H1 (cell line): ENCODE measurements at regions not wholly inside any gene's neighbourhood (a gene's known extent, or its start where the extent isn't known, plus 50 kb on each side); places are given as distances from the start of the nearest gene placed in this dataset.

Experiments
- CTCF ChIA-PET: fragments of 300-600 bp; sonication (Branson Sonifier 250); formaldehyde crosslinking; loops from one replicate; lab custom pipeline; 2021; ENCODE audit not compliant: partially characterized antibody; lab: Charles Lee
- POLR2A ChIA-PET: fragments of 300-600 bp; sonication (Branson Sonifier 250); formaldehyde crosslinking; loops from one replicate; lab custom pipeline; 2021; ENCODE audit warnings: inconsistent platforms; ENCODE audit not compliant: partially characterized antibody; lab: Charles Lee
- DNase-seq, 2 experiments: peaks; one replicate each; pipeline versions ENCODE4 v3.0.0 to v3.0.0-alpha.2; 2010 to 2022; ENCODE audit warnings: low spot score in 2 of 2, low read depth in 1 of 2, mixed read lengths in 1 of 2
- FAIRE-seq: peaks from 2 replicates; lab custom pipeline; 2011; peaks lifted over from hg19 to GRCh38; lab: Jason Lieb, UNC
- H2AFZ ChIP-seq: 2 replicates; pipeline ENCODE4 v1.8.1; 2012; ENCODE audit warnings: low read length, inconsistent platforms
- H2AK5ac ChIP-seq: 2 replicates; pipeline ENCODE4 v1.6.1; 2013; ENCODE audit warnings: low read depth, low read length
- H2BK120ac ChIP-seq: replicated peaks from 2 replicates; pipeline ENCODE3; 2013; ENCODE audit warnings: low read depth, low read length, inconsistent platforms
- H2BK12ac ChIP-seq: 2 replicates; pipeline ENCODE4 v1.6.1; 2013; ENCODE audit warnings: low read depth, low read length
- H2BK15ac ChIP-seq: 2 replicates; pipeline ENCODE4 v1.6.1; 2013; ENCODE audit warnings: low read length
- H2BK20ac ChIP-seq: 2 replicates; pipeline ENCODE4 v1.6.1; 2013; ENCODE audit warnings: low read length
- H2BK5ac ChIP-seq: 2 replicates; pipeline ENCODE4 v1.6.1; 2013; ENCODE audit warnings: low read depth, low read length
- H3K14ac ChIP-seq: 2 replicates; pipeline ENCODE4 v1.6.1; 2013; ENCODE audit warnings: inconsistent platforms; ENCODE audit not compliant: insufficient read length
- H3K18ac ChIP-seq: 2 replicates; pipeline ENCODE4 v1.6.1; 2013; ENCODE audit warnings: low read length; ENCODE audit errors: extremely low read depth
- H3K23ac ChIP-seq: 2 replicates; pipeline ENCODE4 v1.6.1; 2013; ENCODE audit warnings: inconsistent platforms; ENCODE audit not compliant: insufficient read length
- H3K23me2 ChIP-seq: 2 replicates; pipeline ENCODE4 v1.6.1; 2013; ENCODE audit warnings: low read depth, low read length
- H3K27ac ChIP-seq: 2 replicates; pipeline ENCODE4 v1.6.1; 2011; ENCODE audit warnings: low read depth, low read length, inconsistent platforms
- H3K27me3 ChIP-seq, 4 experiments: replicated peaks in 1 of 4; 1 replicate in 1 of 4; 2 replicates in 3 of 4; pipeline versions ENCODE4 v1.6.1 to v1.8.1; 2011 to 2013; ENCODE audit warnings: low read length in 3 of 4, mild to moderate bottlenecking in 3 of 4, inconsistent platforms in 2 of 4, mixed read lengths in 2 of 4, moderate library complexity in 1 of 4; ENCODE audit not compliant: control insufficient read depth in 3 of 4, insufficient read depth in 3 of 4; ENCODE audit errors: extremely low read depth in 1 of 4
- H3K36me3 ChIP-seq, 4 experiments: 2 replicates each; pipeline versions ENCODE4 v1.6.1 to v1.8.1; 2011 to 2013; ENCODE audit warnings: mild to moderate bottlenecking in 4 of 4, low read length in 3 of 4, moderate library complexity in 2 of 4, control low read depth in 1 of 4, inconsistent platforms in 1 of 4; ENCODE audit not compliant: insufficient read depth in 4 of 4, control insufficient read depth in 2 of 4
- H3K4ac ChIP-seq: replicated peaks from 2 replicates; pipeline ENCODE3; 2013; ENCODE audit warnings: low read length, low read depth, mixed read lengths, inconsistent platforms; ENCODE audit not compliant: insufficient read length
- H3K4me1 ChIP-seq, 4 experiments: replicated peaks in 1 of 4; 1 replicate in 1 of 4; 2 replicates in 3 of 4; pipeline versions ENCODE4 v1.6.1 to v1.8.1; 2011 to 2013; ENCODE audit warnings: low read length in 3 of 4, inconsistent platforms in 2 of 4, mixed read lengths in 1 of 4; ENCODE audit not compliant: insufficient read depth in 4 of 4, control insufficient read depth in 3 of 4
- H3K4me2 ChIP-seq, 2 experiments: 2 replicates each; pipeline versions ENCODE4 v1.6.1 to v1.8.1; 2011 to 2013; ENCODE audit warnings: low read depth in 2 of 2, low read length in 2 of 2, control low read depth in 1 of 2, inconsistent platforms in 1 of 2, mild to moderate bottlenecking in 1 of 2; ENCODE audit not compliant: insufficient read depth in 1 of 2
- H3K4me3 ChIP-seq, 4 experiments: fragments of 200-600, 300-600 bp in 1 of 4; sonication (generic), shearing (Covaris generic), sonication (Bioruptor Twin) in 1 of 4; 2 replicates each; pipeline versions ENCODE4 v1.5.1 to v1.8.1; 2011 to 2016; ENCODE audit warnings: low read length in 4 of 4, low read depth in 3 of 4, control low read depth in 2 of 4, inconsistent platforms in 2 of 4, mild to moderate bottlenecking in 2 of 4, mixed read lengths in 1 of 4, moderate library complexity in 1 of 4; ENCODE audit not compliant: insufficient read depth in 2 of 4; ENCODE audit errors: extremely low read depth in 1 of 4
- H3K56ac ChIP-seq: replicated peaks from 2 replicates; pipeline ENCODE3; 2013; ENCODE audit warnings: low read depth, mild to moderate bottlenecking, mixed read lengths, low read length, inconsistent platforms; ENCODE audit not compliant: insufficient read length
- H3K79me1 ChIP-seq: 2 replicates; pipeline ENCODE4 v1.6.1; 2013; ENCODE audit warnings: low read depth, low read length, control low read depth
- H3K79me2 ChIP-seq, 2 experiments: 2 replicates each; pipeline versions ENCODE4 v1.6.1 to v1.8.1; 2012 to 2013; ENCODE audit warnings: low read length in 2 of 2, mild to moderate bottlenecking in 2 of 2, inconsistent platforms in 1 of 2; ENCODE audit not compliant: insufficient read depth in 2 of 2, control insufficient read depth in 1 of 2
- H3K9ac ChIP-seq, 4 experiments: replicated peaks in 1 of 4; 1 replicate in 1 of 4; 2 replicates in 3 of 4; pipeline versions ENCODE4 v1.6.1 to v1.8.1; 2011 to 2013; ENCODE audit warnings: low read depth in 3 of 4, low read length in 3 of 4, control low read depth in 2 of 4, mild to moderate bottlenecking in 2 of 4, moderate library complexity in 2 of 4, inconsistent platforms in 1 of 4; ENCODE audit errors: extremely low read depth in 1 of 4
- H3K9me3 ChIP-seq, 2 experiments: 2 replicates each; pipeline versions ENCODE4 v1.6.1 to v1.8.1; 2012 to 2013; ENCODE audit warnings: mild to moderate bottlenecking in 2 of 2, moderate library complexity in 2 of 2, control low read depth in 1 of 2, inconsistent platforms in 1 of 2, low read depth in 1 of 2, low read length in 1 of 2, mixed read lengths in 1 of 2; ENCODE audit not compliant: insufficient read depth in 2 of 2
- H4K20me1 ChIP-seq, 2 experiments: replicated peaks in 1 of 2; 2 replicates each; pipeline versions ENCODE3 to v1.8.1; 2011 to 2013; ENCODE audit warnings: inconsistent platforms in 2 of 2, low read length in 2 of 2, mild to moderate bottlenecking in 1 of 2; ENCODE audit not compliant: insufficient read depth in 2 of 2, control insufficient read depth in 1 of 2
- H4K5ac ChIP-seq: 2 replicates; pipeline ENCODE4 v1.6.1; 2013; ENCODE audit warnings: low read length, low read depth, mixed read lengths, inconsistent platforms; ENCODE audit not compliant: insufficient read length
- H4K8ac ChIP-seq: 2 replicates; pipeline ENCODE4 v1.8.0; 2013; ENCODE audit warnings: mild to moderate bottlenecking, moderate library complexity, low read length, inconsistent platforms; ENCODE audit not compliant: insufficient read depth; ENCODE audit errors: extremely low read depth
- H4K91ac ChIP-seq: replicated peaks from 2 replicates; pipeline ENCODE3; 2013; ENCODE audit warnings: low read length, mixed read lengths, inconsistent platforms; ENCODE audit not compliant: insufficient read length
- ASH2L ChIP-seq: fragments of 200-600, 300-600 bp; sonication (generic); IDR thresholded peaks from one replicate; pipeline ENCODE4 v1.7.1; 2017; ENCODE audit warnings: low read length
- CBX8 ChIP-seq: fragments of 300-800, 300-1000 bp; sonication (generic); IDR thresholded peaks from 2 replicates; pipeline ENCODE4 v1.7.1; 2016; ENCODE audit warnings: low read depth, low read length, borderline replicate concordance
- GABPA ChIP-seq: IDR thresholded peaks from 2 replicates; pipeline ENCODE4 v1.6.1; 2011; ENCODE audit warnings: mild to moderate bottlenecking, low read length, moderate library complexity, borderline replicate concordance; ENCODE audit not compliant: insufficient read depth
- MAFK ChIP-seq: IDR thresholded peaks from 2 replicates; pipeline ENCODE4 v1.6.1; 2012; ENCODE audit warnings: low read depth, mild to moderate bottlenecking, improper control_type of control experiment, low read length
- POU5F1 ChIP-seq: IDR thresholded peaks from 2 replicates; pipeline ENCODE4 v1.6.1; 2011; ENCODE audit warnings: low read depth, mild to moderate bottlenecking, low read length, moderate library complexity
- RFX5 ChIP-seq: IDR thresholded peaks from 2 replicates; pipeline ENCODE4 v1.6.1; 2011; ENCODE audit warnings: low read depth, low read length, improper control_type of control experiment, borderline replicate concordance
- SP2 ChIP-seq: IDR thresholded peaks from 2 replicates; pipeline ENCODE4 v1.6.1; 2012; ENCODE audit warnings: mild to moderate bottlenecking, low read length, inconsistent platforms
- SP4 ChIP-seq: IDR thresholded peaks from 2 replicates; pipeline ENCODE4 v1.6.1; 2012; ENCODE audit warnings: low read length, inconsistent platforms
- TCF12 ChIP-seq: IDR thresholded peaks from 2 replicates; pipeline ENCODE4 v1.6.1; 2011; ENCODE audit warnings: low read depth, mild to moderate bottlenecking, low read length
- YY1 ChIP-seq: IDR thresholded peaks from 2 replicates; pipeline ENCODE4 v1.6.1; 2011; ENCODE audit warnings: low read depth, mild to moderate bottlenecking, low read length
- ZNF274 ChIP-seq: IDR thresholded peaks from 2 replicates; pipeline ENCODE4 v1.7.0; 2012; ENCODE audit warnings: low read length, borderline replicate concordance; ENCODE audit errors: extremely low read depth
- WGBS, 2 experiments: shearing (Covaris generic) in 1 of 2; methylation state at CpG; one replicate each; pipeline versions ENCODE4 v1.1.6 to v1.1.7; 2013 to 2015; ENCODE audit warnings: low lambda C conversion rate in 2 of 2, mixed read lengths in 2 of 2, inconsistent platforms in 1 of 2, low coverage in 1 of 2, missing lambda C conversion rate in 1 of 2; ENCODE audit not compliant: insufficient replicate concordance in 2 of 2, insufficient coverage in 1 of 2, insufficient read length in 1 of 2; ENCODE audit errors: extremely low coverage in 1 of 2, missing lambda C conversion rate in 1 of 2; 5-methylcytosine and 5-hydroxymethylcytosine counted together
- TF ChIP-seq, protein P1 (sequence below): IDR thresholded peaks from 2 replicates; pipeline ENCODE4 v1.6.1; 2012; ENCODE audit warnings: inconsistent platforms

- H4K91ac ChIP-seq = no peak overlapping the region
- no peaks in the 10 kb centered on the region for H3K27me3 ChIP-seq
- H3K23ac ChIP-seq = no peak overlapping the region
- no peaks in the 10 kb centered on the region; a peak in 1 of 8 replicates for H3K36me3 ChIP-seq
- no peaks in the 10 kb centered on the region for H3K4me1 ChIP-seq
- no peak overlapping the region for H3K4me2 ChIP-seq
- ChIA-PET CTCF (no interaction called here), POLR2A (no interaction called here)
- no peak for TF ChIP-seq ASH2L
- TF ChIP-seq POU5F1 = no peak
- TF ChIP-seq RFX5 = no peak
- TF ChIP-seq SP2 = no peak
- no peak for TF ChIP-seq MAFK
- TF ChIP-seq, protein P1, sequence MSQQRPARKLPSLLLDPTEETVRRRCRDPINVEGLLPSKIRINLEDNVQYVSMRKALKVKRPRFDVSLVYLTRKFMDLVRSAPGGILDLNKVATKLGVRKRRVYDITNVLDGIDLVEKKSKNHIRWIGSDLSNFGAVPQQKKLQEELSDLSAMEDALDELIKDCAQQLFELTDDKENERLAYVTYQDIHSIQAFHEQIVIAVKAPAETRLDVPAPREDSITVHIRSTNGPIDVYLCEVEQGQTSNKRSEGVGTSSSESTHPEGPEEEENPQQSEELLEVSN = no peak
- no peak for TF ChIP-seq TCF12
- TF ChIP-seq YY1 = no peak
- TF ChIP-seq CBX8 = no peak
- no peak for TF ChIP-seq ZNF274
- no peak for TF ChIP-seq SP4
- TF ChIP-seq GABPA = no peak
- no peaks in the 10 kb centered on the region for H3K79me2 ChIP-seq
- no peak overlapping the region for H3K9ac ChIP-seq
- H3K27ac ChIP-seq = no peak overlapping the region
- H3K4me3 ChIP-seq = no peak overlapping the region
- no peak overlapping the region for H3K18ac ChIP-seq
- no peak overlapping the region for H2BK5ac ChIP-seq
- H2AFZ ChIP-seq = no peak overlapping the region
- no peak overlapping the region for H3K56ac ChIP-seq
- DNase-seq (no peak), FAIRE-seq (no peak)
- 95% methylated on average over 12 of the region's 12 CpGs; no CpG with 5 or more reads in 1 of the 2 experiments for WGBS, 2 experiments
- H2BK20ac ChIP-seq = no peak overlapping the region
- H4K20me1 ChIP-seq = no peaks in the 10 kb centered on the region
- H3K79me1 ChIP-seq = no peaks in the 10 kb centered on the region
- no peak overlapping the region for H4K5ac ChIP-seq
- no peak overlapping the region for H4K8ac ChIP-seq
- no peak overlapping the region for H2BK120ac ChIP-seq
- no peak overlapping the region for H2BK15ac ChIP-seq
- no peak overlapping the region for H2AK5ac ChIP-seq
- no peak overlapping the region for H2BK12ac ChIP-seq
- no peaks in the 10 kb centered on the region for H3K9me3 ChIP-seq
- peaks cover 1% of the 10 kb centered on the region; the same call in 1 of the 2 replicates for H3K23me2 ChIP-seq
- H3K4ac ChIP-seq = no peak overlapping the region
- H3K14ac ChIP-seq = no peak overlapping the region
Observed at GRCh38 chr3:106678657-106679390, 698.4 kb upstream of the CCDC54 start.
